SK-N-SH (cell line): ENCODE measurements at regions not wholly inside any gene's neighbourhood (a gene's known extent, or its start where the extent isn't known, plus 50 kb on each side); places are given as distances from the start of the nearest gene placed in this dataset.

Source experiments
- CTCF ChIA-PET: fragments of 300-600, 350-600 bp; formaldehyde crosslinking; extraction: SDS; loops from one replicate; lab custom pipeline; 2021; lab: Yijun Ruan, JAX
- POLR2A ChIA-PET: fragments of 350-600 bp; sonication (Branson Sonifier 250); formaldehyde crosslinking; extraction: SDS; loops from one replicate; lab custom pipeline; 2020; ENCODE audit warnings: antibody characterized with exemption, inconsistent platforms; lab: Yijun Ruan, JAX
- DNase-seq: peaks from one replicate; pipeline ENCODE4 v3.0.0; 2012
- H2AFZ ChIP-seq: fragments of 200-600 bp; sonication (generic); 2 replicates; pipeline ENCODE4 v1.8.1; 2016; ENCODE audit warnings: antibody characterized with exemption, mild to moderate bottlenecking, low read depth
- H3F3A ChIP-seq: fragments of 200-600 bp; sonication (generic); replicated peaks from 2 replicates; pipeline ENCODE3; 2016; ENCODE audit warnings: antibody characterized with exemption, mild to moderate bottlenecking; ENCODE audit not compliant: insufficient read depth
- H3K27ac ChIP-seq, 2 experiments: fragments of 200-500 bp in 1 of 2; fragments of 200-600 bp in 1 of 2; sonication (Bioruptor generic) in 1 of 2; sonication (generic), shearing (Covaris generic) in 1 of 2; 2 replicates each; pipeline versions ENCODE4 v1.5.1 to v1.6.1; 2014 to 2016; ENCODE audit warnings: low read depth in 2 of 2, inconsistent platforms in 1 of 2, low read length in 1 of 2, mild to moderate bottlenecking in 1 of 2, mixed read lengths in 1 of 2
- H3K27me3 ChIP-seq: fragments of 200-600 bp; sonication (generic), shearing (Covaris generic); 2 replicates; pipeline ENCODE4 v1.6.1; 2016; ENCODE audit warnings: mixed run types; ENCODE audit not compliant: insufficient read depth
- H3K36me3 ChIP-seq, 2 experiments: fragments of 200-500 bp in 1 of 2; fragments of 200-600 bp in 1 of 2; sonication (Bioruptor generic) in 1 of 2; sonication (generic) in 1 of 2; replicated peaks in 1 of 2; 2 replicates each; pipeline versions ENCODE3 to v1.5.1; 2014 to 2016; ENCODE audit warnings: low read length in 1 of 2, mild to moderate bottlenecking in 1 of 2; ENCODE audit not compliant: insufficient read depth in 2 of 2, control insufficient read depth in 1 of 2
- H3K4me1 ChIP-seq, 2 experiments: fragments of 200-500 bp in 1 of 2; fragments of 200-600 bp in 1 of 2; sonication (Bioruptor generic) in 1 of 2; sonication (generic), shearing (Covaris generic) in 1 of 2; 2 replicates each; pipeline versions ENCODE4 v1.5.1 to v1.6.1; 2014 to 2016; ENCODE audit warnings: low read depth in 1 of 2, low read length in 1 of 2, mixed run types in 1 of 2; ENCODE audit not compliant: insufficient read depth in 2 of 2, control insufficient read depth in 1 of 2
- H3K4me2 ChIP-seq: fragments of 200-600 bp; sonication (generic), shearing (Covaris generic); 2 replicates; pipeline ENCODE4 v1.6.1; 2017; ENCODE audit warnings: mixed run types
- H3K4me3 ChIP-seq, 2 experiments: fragments of 200-500 bp in 1 of 2; fragments of 200-600 bp in 1 of 2; sonication (Bioruptor generic) in 1 of 2; sonication (generic), shearing (Covaris generic) in 1 of 2; 2 replicates each; pipeline versions ENCODE4 v1.5.1 to v1.8.1; 2014 to 2016; ENCODE audit warnings: low read depth in 2 of 2, inconsistent platforms in 1 of 2, low read length in 1 of 2, mild to moderate bottlenecking in 1 of 2, mixed read lengths in 1 of 2, moderate library complexity in 1 of 2
- H3K79me2 ChIP-seq: fragments of 200-600 bp; sonication (generic); 2 replicates; pipeline ENCODE4 v1.8.1; 2017; ENCODE audit warnings: mild to moderate bottlenecking; ENCODE audit not compliant: insufficient read depth
- H3K9ac ChIP-seq: fragments of 200-600 bp; sonication (generic); 2 replicates; pipeline ENCODE4 v1.6.1; 2017; ENCODE audit warnings: mixed run types
- H3K9me2 ChIP-seq: fragments of 200-600 bp; sonication (generic); 2 replicates; pipeline ENCODE4 v1.6.1; 2017; ENCODE audit warnings: mixed run types
- H3K9me3 ChIP-seq: fragments of 200-600 bp; sonication (generic); 2 replicates; pipeline ENCODE4 v1.6.1; 2017; ENCODE audit warnings: mixed run types, mild to moderate bottlenecking, moderate library complexity
- H4K20me1 ChIP-seq: fragments of 200-600 bp; sonication (generic); 2 replicates; pipeline ENCODE4 v1.6.1; 2017; ENCODE audit warnings: mild to moderate bottlenecking, mixed run types; ENCODE audit not compliant: insufficient read depth
- CHD2 ChIP-seq: fragments of 150-350 bp; IDR thresholded peaks from 2 replicates; pipeline ENCODE4 v1.6.1; 2018; ENCODE audit warnings: low read length; ENCODE audit not compliant: partially characterized antibody
- ELF1 ChIP-seq: IDR thresholded peaks from 2 replicates; pipeline ENCODE4 v1.4.0; 2012
- EP300 ChIP-seq, 2 experiments: IDR thresholded peaks; 2 replicates each; pipeline versions ENCODE4 v1.4.0 to v1.6.1; 2012; ENCODE audit warnings: borderline replicate concordance in 1 of 2, low read depth in 1 of 2, low read length in 1 of 2
- EZH2phosphoT487 ChIP-seq: fragments of 200-600 bp; sonication (generic); IDR thresholded peaks from 2 replicates; pipeline ENCODE4 v1.6.1; 2017; ENCODE audit warnings: low read depth, mixed run types, mild to moderate bottlenecking, antibody characterized with exemption, moderate library complexity, borderline replicate concordance
- FOSL2 ChIP-seq: IDR thresholded peaks from 2 replicates; pipeline ENCODE4 v1.4.0; 2012; ENCODE audit warnings: low read depth, mild to moderate bottlenecking, moderate library complexity, borderline replicate concordance
- FOXJ3 ChIP-seq: sonication (generic); formaldehyde crosslinking; IDR thresholded peaks from 2 replicates; pipeline ENCODE4 v1.5.1; 2020; ENCODE audit warnings: mild to moderate bottlenecking, missing genetic modification reagents
- GATA2 ChIP-seq: sonication (generic); formaldehyde crosslinking; IDR thresholded peaks from 2 replicates; pipeline ENCODE4 v1.5.0; 2020; ENCODE audit warnings: mild to moderate bottlenecking, missing genetic modification reagents
- NFIC ChIP-seq: IDR thresholded peaks from 2 replicates; pipeline ENCODE4 v1.4.0; 2012; ENCODE audit warnings: borderline replicate concordance
- NRF1 ChIP-seq: IDR thresholded peaks from 2 replicates; pipeline ENCODE4 v1.6.1; 2012; ENCODE audit warnings: low read depth, mild to moderate bottlenecking, low read length
- RXRA ChIP-seq: IDR thresholded peaks from 2 replicates; pipeline ENCODE4 v1.4.0; 2012; ENCODE audit warnings: low read depth, mild to moderate bottlenecking, borderline replicate concordance
- WGBS: methylation state at CpG from one replicate; pipeline ENCODE4 v1.1.6; 2017; ENCODE audit warnings: low lambda C conversion rate; 5-methylcytosine and 5-hydroxymethylcytosine counted together
- TF ChIP-seq, protein P1 (sequence below): IDR thresholded peaks from 2 replicates; pipeline ENCODE4 v1.4.0; 2012; ENCODE audit warnings: low read depth, borderline replicate concordance

DNA sequence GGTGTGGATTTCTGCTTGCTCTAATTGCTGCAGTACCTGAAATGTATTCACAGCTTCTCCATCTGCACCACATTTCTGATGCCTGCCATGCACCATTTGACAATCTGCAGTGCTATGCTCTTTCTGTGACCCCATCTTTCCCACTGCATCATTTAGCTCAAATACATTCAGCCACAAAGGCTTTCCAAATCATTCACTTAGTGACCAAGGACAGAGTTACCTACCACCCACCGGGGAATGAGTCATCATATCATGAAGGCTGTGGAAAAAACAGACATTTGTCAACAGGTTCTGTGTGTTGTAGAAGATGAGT, 465.5 kb upstream of the ATP2B1 start:
- POLR2A ChIA-PET: no interaction called here

DNA sequence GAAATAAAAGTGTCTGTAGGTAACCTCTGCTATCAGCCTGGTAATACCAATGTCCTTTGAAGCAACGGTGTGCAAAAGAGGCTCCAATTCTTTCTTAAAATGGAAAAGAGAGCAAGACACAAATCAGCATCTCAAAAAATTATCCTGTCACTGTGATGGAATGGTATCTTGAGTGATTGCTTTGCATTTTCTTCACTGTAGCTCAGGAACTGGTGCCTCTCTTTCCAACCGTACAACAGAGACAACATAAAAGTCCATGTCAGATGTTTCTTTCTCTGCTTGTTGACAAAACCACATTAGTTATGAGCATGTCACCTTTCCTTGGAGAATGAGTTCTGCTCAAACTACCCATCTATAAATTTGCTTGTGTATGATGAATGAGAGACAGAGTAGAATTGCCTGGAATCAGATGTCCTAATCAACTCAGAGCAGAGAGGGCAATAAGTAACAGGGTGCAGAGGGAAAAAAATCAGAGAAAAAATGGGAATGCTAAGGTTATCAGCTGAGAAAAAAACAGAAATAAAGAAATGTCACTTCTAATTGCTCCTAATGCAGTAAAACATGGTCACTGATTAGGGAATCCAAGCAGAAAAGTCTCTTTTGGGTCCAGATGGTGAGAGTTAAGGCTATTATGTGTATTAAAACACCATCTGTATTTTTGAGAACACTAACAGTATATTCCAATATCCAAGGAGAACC, 465.0 kb upstream of the ATP2B1 start:
- no peaks in the 10 kb centered on the region for H3K27me3 ChIP-seq
- no peaks in the 10 kb centered on the region for H4K20me1 ChIP-seq
- no peaks in the 10 kb centered on the region for H3K9me2 ChIP-seq
- H3K4me2 ChIP-seq: no peak overlapping the region
- DNase-seq: no peak
- H3K36me3 ChIP-seq: no peaks in the 10 kb centered on the region
- TF ChIP-seq GATA2: peak; percentile 75
- no peak for TF ChIP-seq EZH2phosphoT487
- TF ChIP-seq FOSL2: no peak
- no peak for TF ChIP-seq NFIC
- no peak for TF ChIP-seq RXRA
- TF ChIP-seq NRF1: no peak
- TF ChIP-seq, protein P1, sequence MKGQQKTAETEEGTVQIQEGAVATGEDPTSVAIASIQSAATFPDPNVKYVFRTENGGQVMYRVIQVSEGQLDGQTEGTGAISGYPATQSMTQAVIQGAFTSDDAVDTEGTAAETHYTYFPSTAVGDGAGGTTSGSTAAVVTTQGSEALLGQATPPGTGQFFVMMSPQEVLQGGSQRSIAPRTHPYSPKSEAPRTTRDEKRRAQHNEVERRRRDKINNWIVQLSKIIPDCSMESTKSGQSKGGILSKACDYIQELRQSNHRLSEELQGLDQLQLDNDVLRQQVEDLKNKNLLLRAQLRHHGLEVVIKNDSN: no peak
- TF ChIP-seq ELF1: no peak
- TF ChIP-seq EP300 (IDR thresholded peaks at IDR 0.05; ENCODE audit: borderline replicate concordance in 1 of 2, low read depth in 1 of 2, low read length in 1 of 2): peak in 1 of 2 experiments; percentile 59; a peak in 1 of 4 replicates
- TF ChIP-seq FOXJ3 (CRISPR knock-in tag): no peak
- H3K9me3 ChIP-seq: no peaks in the 10 kb centered on the region
- 78% methylated on average over 2 of the region's 2 CpGs for WGBS
- no peaks in the 10 kb centered on the region for H3K79me2 ChIP-seq
- ChIA-PET CTCF (no interaction called here), POLR2A (no interaction called here)
- no peaks in the 10 kb centered on the region for H3F3A ChIP-seq
- H3K27ac ChIP-seq: peak overlapping the region in 1 of 2 experiments; percentile 81; a peak in 2 of 4 replicates
- H3K4me1 ChIP-seq: peaks cover 0 to 12% of the 10 kb centered on the region in 2 experiments; a peak in 2 of 4 replicates
- H3K4me3 ChIP-seq: no peak overlapping the region
- H2AFZ ChIP-seq: no peak overlapping the region
- H3K9ac ChIP-seq: no peak overlapping the region

More for the DNA sequence above, 465.5 kb upstream of the ATP2B1 start:
- peak overlapping the region in 1 of 2 experiments; percentile 81; a peak in 2 of 4 replicates for H3K27ac ChIP-seq
- H3K79me2 ChIP-seq: no peaks in the 10 kb centered on the region
- H2AFZ ChIP-seq: no peak overlapping the region
- peaks cover 0 to 12% of the 10 kb centered on the region in 2 experiments; a peak in 2 of 4 replicates for H3K4me1 ChIP-seq
- TF ChIP-seq, protein P1: no peak
- TF ChIP-seq CHD2: no peak
- peak; percentile 46 for TF ChIP-seq GATA2
- TF ChIP-seq EP300 (IDR thresholded peaks at IDR 0.05; ENCODE audit: borderline replicate concordance in 1 of 2, low read depth in 1 of 2, low read length in 1 of 2): 0 out of 4 replicates have a peak, but pooled peaks of 1 of the 2 experiments have one; percentile 28
- H3K4me3 ChIP-seq: no peak overlapping the region; a peak in 1 of 4 replicates
- CTCF ChIA-PET: interaction anchor here (0.8 kb wide), 1 partner anchor 29 kb away, joined by 3 read pairs; no protein-coding TSS in a partner anchor
- DNase-seq: no peak
- no peaks in the 10 kb centered on the region for H3K9me2 ChIP-seq
- no peaks in the 10 kb centered on the region for H3K27me3 ChIP-seq
- no peaks in the 10 kb centered on the region for H3K36me3 ChIP-seq
- no peaks in the 10 kb centered on the region for H4K20me1 ChIP-seq
- no peak overlapping the region for H3K9ac ChIP-seq
- H3F3A ChIP-seq: no peaks in the 10 kb centered on the region
- no peak overlapping the region for H3K4me2 ChIP-seq
- no peaks in the 10 kb centered on the region for H3K9me3 ChIP-seq
- WGBS: 0% methylated on average over 1 of the region's 1 CpG
